AG04450 (cell line): ENCODE measurements at regions not wholly inside any gene's neighbourhood (a gene's known extent, or its start where the extent isn't known, plus 50 kb on each side); places are given as distances from the start of the nearest gene placed in this dataset.

Experiments
- CTCF ChIA-PET: fragments of 300-600, 350-600 bp; formaldehyde crosslinking; extraction: SDS; loops from one replicate; lab custom pipeline; 2022; ENCODE audit warnings: antibody characterized with exemption, inconsistent platforms; lab: Charles Lee
- POLR2A ChIA-PET: fragments of 350-600 bp; formaldehyde crosslinking; extraction: SDS; loops from one replicate; lab custom pipeline; 2021; ENCODE audit warnings: antibody characterized with exemption, inconsistent platforms; lab: Yijun Ruan, JAX
- DNase-seq: peaks from one replicate; pipeline ENCODE4 v3.0.0-alpha.2; 2011; ENCODE audit warnings: low read depth, low spot score
- H3K27ac ChIP-seq: one replicate; pipeline ENCODE4 v1.5.1; 2012; ENCODE audit warnings: low read depth, low read length, control low read depth
- H3K27me3 ChIP-seq: one replicate; pipeline ENCODE4 v1.6.0; 2012; ENCODE audit warnings: low read length; ENCODE audit not compliant: control insufficient read depth, insufficient read depth
- H3K4me3 ChIP-seq: 2 replicates; pipeline ENCODE4 v1.5.1; 2011; ENCODE audit warnings: mild to moderate bottlenecking, low read depth, low read length, control low read depth
- H3K9me3 ChIP-seq: 2 replicates; pipeline ENCODE4 v1.5.1; 2012; ENCODE audit warnings: low read length; ENCODE audit not compliant: control insufficient read depth, insufficient read depth
- CTCF ChIP-seq: IDR thresholded peaks from 2 replicates; pipeline ENCODE4 v1.5.1; 2011; ENCODE audit warnings: low read depth, low read length, control low read depth, inconsistent platforms

GRCh38 chr17:53150101-53150698 lies 672.5 kb upstream of the KIF2B start:
- no peak for DNase-seq
- TF ChIP-seq CTCF, result no peak
- ChIA-PET CTCF (no interaction called here), POLR2A (no interaction called here)
- H3K4me3 ChIP-seq, result no peak overlapping the region
- no peaks in the 10 kb centered on the region for H3K9me3 ChIP-seq
- H3K27ac ChIP-seq, result no peak overlapping the region
- no peaks in the 10 kb centered on the region for H3K27me3 ChIP-seq

GRCh38 chr17:53149316-53149715 lies 673.4 kb upstream of the KIF2B start:
- Histone ChIP-seq H3K27ac (no peak overlapping the region), H3K9me3 (no peaks in the 10 kb centered on the region), H3K4me3 (no peak overlapping the region), H3K27me3 (no peaks in the 10 kb centered on the region)
- no peak for DNase-seq
- no peak for TF ChIP-seq CTCF
- CTCF ChIA-PET, result no interaction called here
- POLR2A ChIA-PET, result no interaction called here

GRCh38 chr17:53148058-53148457 lies 674.7 kb upstream of the KIF2B start:
- CTCF ChIA-PET, result no interaction called here

GRCh38 chr17:53142890-53143289 lies 679.8 kb upstream of the KIF2B start:
- Histone ChIP-seq H3K27ac (no peak overlapping the region), H3K9me3 (peaks cover 5% of the 10 kb centered on the region; the same call in 1 of the 2 replicates), H3K27me3 (no peaks in the 10 kb centered on the region), H3K4me3 (no peak overlapping the region)
- POLR2A ChIA-PET, result no interaction called here
- TF ChIP-seq CTCF, result no peak
- CTCF ChIA-PET, result no interaction called here
- DNase-seq, result no peak

More at GRCh38 chr17:53148058-53148457, 674.7 kb upstream of the KIF2B start:
- DNase-seq, result no peak
- no peak overlapping the region for H3K27ac ChIP-seq
- peaks cover under 1% of the 10 kb centered on the region; the same call in 1 of the 2 replicates for H3K9me3 ChIP-seq
- H3K27me3 ChIP-seq, result no peaks in the 10 kb centered on the region
- no peak for TF ChIP-seq CTCF
- POLR2A ChIA-PET, result no interaction called here
- no peak overlapping the region for H3K4me3 ChIP-seq

- Histone ChIP-seq H3K9me3 (peaks cover 5% of the 10 kb centered on the region; the same call in 1 of the 2 replicates), H3K27ac (no peak overlapping the region), H3K4me3 (no peak overlapping the region), H3K27me3 (no peaks in the 10 kb centered on the region)
- ChIA-PET POLR2A (no interaction called here), CTCF (no interaction called here)
- no peak for TF ChIP-seq CTCF
- no peak for DNase-seq
These were observed 681.0 kb upstream of the KIF2B start for GRCh38 chr17:53141731-53142130.
